ENCODE measurements at regions not wholly inside any gene's neighbourhood (a gene's known extent, or its start where the extent isn't known, plus 50 kb on each side); places are given as distances from the start of the nearest gene placed in this dataset.

- no peak overlapping the region for H2AFZ ChIP-seq
- TF ChIP-seq CTCF (IDR thresholded peaks at IDR 0.05; ENCODE audit: poor library complexity) (no peak), EZH2phosphoT487 (IDR thresholded peaks at IDR 0.05; ENCODE audit: low read depth, severe bottlenecking, unreplicated experiment) (no peak), EZH2 (IDR thresholded peaks at IDR 0.05; ENCODE audit: borderline replicate concordance) (no peak)
- peaks cover 38% of the 10 kb centered on the region for H3K4me1 ChIP-seq (ENCODE audit: insufficient read depth)
- no peak overlapping the region for H3K4me3 ChIP-seq
- no peak overlapping the region for H3K4me2 ChIP-seq
- WGBS (ENCODE audit: low lambda C conversion rate, missing lambda C conversion rate): 75% methylated on average over 5 of the region's 5 CpGs
- no peaks in the 10 kb centered on the region for H4K20me1 ChIP-seq (ENCODE audit: insufficient read depth, poor library complexity, severe bottlenecking)
- no peaks in the 10 kb centered on the region for H3K79me2 ChIP-seq
- no peaks in the 10 kb centered on the region for H3K27me3 ChIP-seq
- H3K9me2 ChIP-seq (replicated peaks; ENCODE audit: insufficient read depth): no peaks in the 10 kb centered on the region
- H3K9me3 ChIP-seq (ENCODE audit: low read depth): no peaks in the 10 kb centered on the region
- no peaks in the 10 kb centered on the region for H3K36me3 ChIP-seq (replicated peaks; ENCODE audit: insufficient read depth, low read depth)
- DNase-seq (ENCODE audit: low spot score): no peak
- H3K27ac ChIP-seq: no peak overlapping the region
Measured at GRCh38 chr9:108060175-108060574, 570.6 kb upstream of the KLF4 start.

- TF ChIP-seq CTCF (IDR thresholded peaks at IDR 0.05; ENCODE audit: poor library complexity) (no peak), EZH2phosphoT487 (IDR thresholded peaks at IDR 0.05; ENCODE audit: low read depth, severe bottlenecking, unreplicated experiment) (no peak)
- Histone ChIP-seq H3K9me2 (replicated peaks; ENCODE audit: insufficient read depth) (no peaks in the 10 kb centered on the region), H3K79me2 (no peaks in the 10 kb centered on the region), H2AFZ (no peak overlapping the region), H3K27me3 (no peaks in the 10 kb centered on the region), H3K4me2 (no peak overlapping the region), H4K20me1 (ENCODE audit: insufficient read depth, poor library complexity, severe bottlenecking) (no peaks in the 10 kb centered on the region), H3K4me3 (no peak overlapping the region), H3K27ac (peak overlapping the region; percentile 33), H3K36me3 (replicated peaks; ENCODE audit: insufficient read depth, low read depth) (no peaks in the 10 kb centered on the region), H3K4me1 (ENCODE audit: insufficient read depth) (peaks cover 56% of the 10 kb centered on the region), H3K9me3 (ENCODE audit: low read depth) (no peaks in the 10 kb centered on the region)
- WGBS (ENCODE audit: low lambda C conversion rate, missing lambda C conversion rate): 66% methylated on average over 6 of the region's 6 CpGs
- DNase-seq (ENCODE audit: low spot score): no peak
Measured at GRCh38 chr9:108058135-108058814, 568.7 kb upstream of the KLF4 start.

- H4K20me1 ChIP-seq (ENCODE audit: insufficient read depth, poor library complexity, severe bottlenecking): no peaks in the 10 kb centered on the region
- no peaks in the 10 kb centered on the region for H3K9me3 ChIP-seq (ENCODE audit: low read depth)
- peak; percentile 63 for DNase-seq (ENCODE audit: low spot score)
- no peaks in the 10 kb centered on the region for H3K36me3 ChIP-seq (replicated peaks; ENCODE audit: insufficient read depth, low read depth)
- no peak for TF ChIP-seq EZH2phosphoT487 (IDR thresholded peaks at IDR 0.05; ENCODE audit: low read depth, severe bottlenecking, unreplicated experiment)
- TF ChIP-seq EZH2 (IDR thresholded peaks at IDR 0.05; ENCODE audit: borderline replicate concordance): no peak
- no peak for TF ChIP-seq CTCF (IDR thresholded peaks at IDR 0.05; ENCODE audit: poor library complexity)
- H3K9me2 ChIP-seq (replicated peaks; ENCODE audit: insufficient read depth): no peaks in the 10 kb centered on the region
- no peak overlapping the region for H2AFZ ChIP-seq
- H3K27ac ChIP-seq: peak overlapping the region; percentile 33
- WGBS (ENCODE audit: low lambda C conversion rate, missing lambda C conversion rate): 60% methylated on average over 7 of the region's 7 CpGs
- H3K4me3 ChIP-seq: no peak overlapping the region
- peak overlapping the region; percentile 18 for H3K4me2 ChIP-seq
- no peaks in the 10 kb centered on the region for H3K27me3 ChIP-seq
- peaks cover 63% of the 10 kb centered on the region for H3K4me1 ChIP-seq (ENCODE audit: insufficient read depth)
- no peaks in the 10 kb centered on the region for H3K79me2 ChIP-seq
Measured at GRCh38 chr9:108057421-108058134, 568.0 kb upstream of the KLF4 start.
